ENCODE measurements at regions not wholly inside any gene's neighbourhood (a gene's known extent, or its start where the extent isn't known, plus 50 kb on each side); places are given as distances from the start of the nearest gene placed in this dataset.

DNA sequence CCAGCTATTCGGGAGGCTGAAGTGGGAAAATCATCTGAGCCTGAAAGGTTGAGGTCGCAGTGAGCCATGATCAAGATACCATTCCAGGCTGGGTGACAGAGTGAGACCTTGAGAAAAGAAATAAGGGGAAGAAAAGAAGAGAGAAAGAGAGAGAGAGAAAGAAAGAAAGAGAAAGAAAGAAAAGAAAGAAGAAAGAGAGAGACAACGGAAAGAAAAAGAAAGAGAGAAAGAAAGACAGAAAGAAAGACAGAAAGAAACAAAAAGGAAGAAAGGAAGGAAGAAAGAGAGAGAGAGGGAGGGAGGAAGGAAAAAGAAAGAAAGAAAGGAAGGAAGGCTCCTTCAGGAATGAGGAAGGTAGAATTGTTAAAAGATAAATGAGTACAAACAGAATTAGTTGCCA lies 84.5 kb downstream of the RPL22L1 start:
- in situ Hi-C loops (cut with HindIII; ENCODE audit: low sequenced_read_pairs): no loop called here
- no peak for DNase-seq (ENCODE audit: low read depth, low spot score)
- TF ChIP-seq, protein P1, sequence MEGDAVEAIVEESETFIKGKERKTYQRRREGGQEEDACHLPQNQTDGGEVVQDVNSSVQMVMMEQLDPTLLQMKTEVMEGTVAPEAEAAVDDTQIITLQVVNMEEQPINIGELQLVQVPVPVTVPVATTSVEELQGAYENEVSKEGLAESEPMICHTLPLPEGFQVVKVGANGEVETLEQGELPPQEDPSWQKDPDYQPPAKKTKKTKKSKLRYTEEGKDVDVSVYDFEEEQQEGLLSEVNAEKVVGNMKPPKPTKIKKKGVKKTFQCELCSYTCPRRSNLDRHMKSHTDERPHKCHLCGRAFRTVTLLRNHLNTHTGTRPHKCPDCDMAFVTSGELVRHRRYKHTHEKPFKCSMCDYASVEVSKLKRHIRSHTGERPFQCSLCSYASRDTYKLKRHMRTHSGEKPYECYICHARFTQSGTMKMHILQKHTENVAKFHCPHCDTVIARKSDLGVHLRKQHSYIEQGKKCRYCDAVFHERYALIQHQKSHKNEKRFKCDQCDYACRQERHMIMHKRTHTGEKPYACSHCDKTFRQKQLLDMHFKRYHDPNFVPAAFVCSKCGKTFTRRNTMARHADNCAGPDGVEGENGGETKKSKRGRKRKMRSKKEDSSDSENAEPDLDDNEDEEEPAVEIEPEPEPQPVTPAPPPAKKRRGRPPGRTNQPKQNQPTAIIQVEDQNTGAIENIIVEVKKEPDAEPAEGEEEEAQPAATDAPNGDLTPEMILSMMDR (IDR thresholded peaks at IDR 0.05; ENCODE audit: low read depth, low read length): no peak
- no peak overlapping the region for H3K4me3 ChIP-seq (ENCODE audit: low read depth, low read length)

DNA sequence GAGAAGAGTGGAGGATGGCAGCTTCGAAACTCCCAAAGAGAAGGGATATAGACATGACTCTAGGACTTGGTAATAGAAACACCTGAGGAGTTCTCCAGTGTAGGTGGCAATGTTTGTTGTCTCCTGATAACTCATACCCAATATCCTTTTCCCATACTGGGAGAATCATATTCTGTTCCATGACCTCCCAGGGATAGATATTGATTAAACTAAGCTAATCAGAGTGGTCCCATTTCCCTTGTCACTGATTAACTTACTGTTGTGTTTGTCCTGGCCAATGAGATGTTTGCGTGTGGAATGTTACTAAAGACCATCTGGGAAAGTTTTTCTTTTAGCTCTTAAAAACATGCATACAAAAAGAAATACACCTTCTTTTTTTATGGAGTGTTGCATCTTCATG lies 85.6 kb downstream of the RPL22L1 start:
- in situ Hi-C loops (cut with HindIII; ENCODE audit: low sequenced_read_pairs): no loop called here
- no peak overlapping the region for H3K4me3 ChIP-seq (ENCODE audit: low read depth, low read length)
- TF ChIP-seq, protein P1 (IDR thresholded peaks at IDR 0.05; ENCODE audit: low read depth, low read length): no peak
- no peak for DNase-seq (ENCODE audit: low read depth, low spot score)

DNA sequence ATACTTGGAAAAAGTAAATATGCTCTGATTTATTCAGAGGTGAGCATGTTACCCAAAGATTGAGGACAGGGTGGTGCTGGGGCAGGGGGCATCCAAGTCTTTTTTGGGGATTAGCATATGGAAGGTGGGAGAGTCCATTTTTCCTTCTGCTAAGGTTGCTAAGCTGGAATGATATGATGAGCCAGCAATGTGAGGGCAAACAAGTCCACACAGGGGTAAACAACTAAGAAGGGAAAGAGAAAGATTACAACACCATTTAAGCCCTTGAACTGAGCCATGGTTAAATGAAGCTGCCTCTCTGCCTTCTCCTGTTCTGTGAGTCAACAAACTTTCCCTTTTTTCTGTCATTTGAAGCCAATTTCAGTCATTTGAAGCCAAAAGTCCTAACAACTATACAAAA lies 89.0 kb downstream of the RPL22L1 start:
- H3K4me3 ChIP-seq (ENCODE audit: low read depth, low read length): no peak overlapping the region
- TF ChIP-seq, protein P1 (IDR thresholded peaks at IDR 0.05; ENCODE audit: low read depth, low read length): no peak
- no peak for DNase-seq (ENCODE audit: low read depth, low spot score)
- in situ Hi-C loops (cut with HindIII; ENCODE audit: low sequenced_read_pairs): no loop called here

DNA sequence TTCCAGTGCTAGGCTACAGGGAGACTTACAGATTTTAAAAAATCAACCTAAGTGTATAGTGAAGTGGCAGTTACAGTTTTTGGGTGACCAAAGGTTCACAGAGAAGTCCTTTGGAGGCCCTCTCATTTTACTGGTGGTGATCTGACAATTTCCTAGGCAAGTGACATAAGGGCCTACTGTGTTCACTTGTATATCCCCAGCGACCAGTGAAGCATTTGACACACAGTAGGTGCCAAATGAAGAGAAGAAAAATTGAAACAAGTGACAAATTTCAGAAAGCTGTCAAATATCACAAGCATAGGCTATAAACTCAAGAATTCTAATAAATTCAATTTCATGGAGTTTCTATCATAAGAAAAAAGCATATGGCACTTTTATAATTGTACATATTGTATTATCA lies 89.5 kb downstream of the RPL22L1 start:
- in situ Hi-C loops (cut with HindIII; ENCODE audit: low sequenced_read_pairs): no loop called here
- no peak for DNase-seq (ENCODE audit: low read depth, low spot score)
- H3K4me3 ChIP-seq (ENCODE audit: low read depth, low read length): no peak overlapping the region
- TF ChIP-seq, protein P1 (IDR thresholded peaks at IDR 0.05; ENCODE audit: low read depth, low read length): no peak

DNA sequence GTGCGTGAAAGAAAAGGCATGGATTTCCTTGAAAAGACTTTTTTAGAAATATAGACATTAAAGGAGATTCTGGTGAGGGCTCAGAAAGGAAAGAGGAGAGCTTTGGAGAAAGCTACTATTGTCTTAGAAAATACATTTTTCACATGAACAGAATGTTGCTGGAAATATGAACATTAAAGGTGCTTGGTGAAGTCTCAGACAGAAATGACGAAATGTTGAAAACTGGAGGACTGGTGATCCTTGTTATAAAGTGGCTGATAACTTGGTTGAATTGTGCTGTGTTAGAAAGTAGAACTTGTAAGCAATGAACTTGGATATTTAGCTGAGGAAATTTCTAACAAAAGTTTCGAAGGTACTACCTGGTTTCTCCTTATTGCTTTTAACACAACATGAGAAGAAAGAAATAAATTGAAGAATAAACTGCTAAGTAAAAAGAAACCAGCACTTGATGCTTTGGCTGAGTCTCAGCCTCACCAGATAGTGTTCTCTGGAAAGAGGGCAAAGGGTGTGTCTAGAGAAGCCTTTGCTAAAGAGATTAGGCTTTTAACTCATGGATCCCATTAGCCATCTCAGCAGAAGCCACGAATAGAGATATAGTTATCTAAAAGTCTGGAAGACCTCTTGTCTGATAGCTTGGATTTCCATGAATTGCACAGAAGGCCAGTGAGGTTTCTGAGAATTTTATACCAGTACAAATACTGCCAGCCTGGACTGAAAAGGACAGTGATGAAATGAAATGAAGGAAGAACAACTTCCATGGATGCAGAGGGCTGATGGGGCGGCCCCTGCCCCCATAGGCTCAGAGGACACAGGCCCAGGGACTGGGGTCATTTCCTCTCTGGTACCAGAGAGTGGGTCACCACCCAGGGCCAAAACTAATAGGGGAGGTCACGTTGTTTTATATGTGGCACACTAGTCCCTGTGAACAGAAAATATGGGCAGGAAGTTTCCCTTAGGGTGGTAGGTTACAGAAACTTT lies 91.5 kb downstream of the RPL22L1 start:
- no peak overlapping the region for H3K4me3 ChIP-seq (ENCODE audit: low read depth, low read length)
- TF ChIP-seq, protein P1 (IDR thresholded peaks at IDR 0.05; ENCODE audit: low read depth, low read length): no peak
- in situ Hi-C loops (cut with HindIII; ENCODE audit: low sequenced_read_pairs): no loop called here
- no peak for DNase-seq (ENCODE audit: low read depth, low spot score)

DNA sequence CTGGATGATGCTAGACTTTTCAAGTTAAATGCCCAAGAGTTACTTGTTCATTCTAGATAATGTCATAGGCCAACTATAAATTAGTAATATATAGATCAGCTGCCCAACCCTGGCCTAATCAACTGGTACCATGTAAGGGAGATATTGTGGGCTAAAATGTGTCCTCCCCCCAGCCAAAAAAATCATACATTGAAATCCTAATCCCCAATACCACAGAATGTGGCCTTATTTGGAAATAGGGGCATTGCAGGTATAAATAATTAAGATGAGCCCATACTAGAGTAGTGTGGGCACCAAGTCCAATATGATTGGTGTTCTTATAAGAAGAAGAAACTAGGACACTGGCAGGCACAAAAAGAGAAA lies 92.5 kb downstream of the RPL22L1 start:
- DNase-seq (ENCODE audit: low read depth, low spot score): no peak
- in situ Hi-C loops (cut with HindIII; ENCODE audit: low sequenced_read_pairs): no loop called here
- TF ChIP-seq, protein P1 (IDR thresholded peaks at IDR 0.05; ENCODE audit: low read depth, low read length): no peak
- H3K4me3 ChIP-seq (ENCODE audit: low read depth, low read length): no peak overlapping the region

All from astrocyte of the spinal cord (primary cell).